ENCODE measurements at regions not wholly inside any gene's neighbourhood (a gene's known extent, or its start where the extent isn't known, plus 50 kb on each side); places are given as distances from the start of the nearest gene placed in this dataset.
"Not testable (repeated sequence)": the region's sequence is repeated elsewhere in the genome, so short reads cannot be mapped to it uniquely, and the experiment has no call there.

GRCh38 chr20:48374991-48375595 lies 452.7 kb downstream of the PREX1 start:
- no peak for DNase-seq

GRCh38 chr20:48374031-48374907 lies 453.5 kb downstream of the PREX1 start:
- DNase-seq = not testable (repeated sequence)

- no peak for DNase-seq
Measured at GRCh38 chr20:48373555-48373934, 454.3 kb downstream of the PREX1 start.

- DNase-seq = not testable (repeated sequence)
Measured at GRCh38 chr20:48372851-48373554, 454.8 kb downstream of the PREX1 start.

- no peak for DNase-seq
Measured at GRCh38 chr20:48371211-48371610, 456.6 kb downstream of the PREX1 start.

- not testable (repeated sequence) for DNase-seq
Measured at GRCh38 chr20:48368580-48369021, 459.2 kb downstream of the PREX1 start.

- not testable (repeated sequence) for DNase-seq
Measured at GRCh38 chr20:48367541-48368358, 460.0 kb downstream of the PREX1 start.

GRCh38 chr20:48366230-48366629 lies 461.6 kb downstream of the PREX1 start:
- DNase-seq = no peak

GRCh38 chr20:48364688-48365421 lies 462.9 kb downstream of the PREX1 start:
- no peak for DNase-seq

- DNase-seq = no peak
Measured at GRCh38 chr20:48364055-48364454, 463.7 kb downstream of the PREX1 start.

- DNase-seq = no peak
Measured at GRCh38 chr20:48360342-48360975, 467.3 kb downstream of the PREX1 start.

- DNase-seq = no peak
Measured at GRCh38 chr20:48359692-48360341, 468.0 kb downstream of the PREX1 start.

GRCh38 chr20:48359055-48359390 lies 468.8 kb downstream of the PREX1 start:
- DNase-seq = not testable (repeated sequence)

GRCh38 chr20:48358176-48359054 lies 469.4 kb downstream of the PREX1 start:
- DNase-seq = no peak

- no peak for DNase-seq
Measured at GRCh38 chr20:48357714-48358113, 470.1 kb downstream of the PREX1 start.

- DNase-seq = no peak
Measured at GRCh38 chr20:48354903-48355302, 472.9 kb downstream of the PREX1 start.

- no peak for DNase-seq
Measured at GRCh38 chr20:48354320-48354876, 473.4 kb downstream of the PREX1 start.

GRCh38 chr20:48352628-48353027 lies 475.2 kb downstream of the PREX1 start:
- no peak for DNase-seq

GRCh38 chr20:48352042-48352441 lies 475.8 kb downstream of the PREX1 start:
- DNase-seq = no peak
